Neutrophil (primary cell): ENCODE measurements at regions not wholly inside any gene's neighbourhood (a gene's known extent, or its start where the extent isn't known, plus 50 kb on each side); places are given as distances from the start of the nearest gene placed in this dataset.

Source experiments
- H3K27ac ChIP-seq: fragments of 200-600 bp; sonication (generic); 2 replicates; pipeline ENCODE4 v1.5.1; 2016; ENCODE audit warnings: mild to moderate bottlenecking, moderate library complexity
- H3K27me3 ChIP-seq: fragments of 200-600 bp; sonication (generic); 2 replicates; pipeline ENCODE4 v1.6.0; 2016; ENCODE audit warnings: mild to moderate bottlenecking
- H3K36me3 ChIP-seq: fragments of 200-600 bp; sonication (generic); 2 replicates; pipeline ENCODE4 v1.5.1; 2017
- H3K4me1 ChIP-seq, 2 experiments: fragments of 200-600 bp in 1 of 2; sonication (generic) in 1 of 2; 1 replicate in 1 of 2; 2 replicates in 1 of 2; pipeline versions ENCODE4 v1.5.1 to v1.6.1; 2013 to 2016; ENCODE audit warnings: low read depth in 1 of 2, low read length in 1 of 2, mild to moderate bottlenecking in 1 of 2, moderate library complexity in 1 of 2; ENCODE audit not compliant: control insufficient read depth in 1 of 2, insufficient read depth in 1 of 2
- H3K4me3 ChIP-seq, 2 experiments: fragments of 200-600 bp in 1 of 2; sonication (generic) in 1 of 2; 1 replicate in 1 of 2; 2 replicates in 1 of 2; pipeline ENCODE4 v1.5.1; 2013 to 2016; ENCODE audit warnings: low read depth in 1 of 2, low read length in 1 of 2, mild to moderate bottlenecking in 1 of 2, moderate library complexity in 1 of 2
- H3K9me3 ChIP-seq: fragments of 200-600 bp; sonication (generic); 2 replicates; pipeline ENCODE4 v1.5.1; 2016
- CTCF ChIP-seq: fragments of 200-600 bp; sonication (generic); IDR thresholded peaks from 2 replicates; pipeline ENCODE4 v1.5.1; 2016; ENCODE audit warnings: antibody characterized with exemption

GRCh38 chr9:38141746-38142591 lies 72.9 kb upstream of the SHB start:
- Histone ChIP-seq H3K4me3 (no peak overlapping the region), H3K27ac (no peak overlapping the region), H3K36me3 (no peaks in the 10 kb centered on the region), H3K27me3 (peaks cover 87% of the 10 kb centered on the region), H3K4me1 (no peaks in the 10 kb centered on the region), H3K9me3 (no peaks in the 10 kb centered on the region)
- TF ChIP-seq CTCF: no peak

GRCh38 chr9:38138276-38138675 lies 69.2 kb upstream of the SHB start:
- Histone ChIP-seq H3K36me3 (no peaks in the 10 kb centered on the region), H3K27me3 (peaks cover 82% of the 10 kb centered on the region), H3K9me3 (no peaks in the 10 kb centered on the region), H3K4me1 (no peaks in the 10 kb centered on the region), H3K27ac (no peak overlapping the region), H3K4me3 (no peak overlapping the region)
- no peak for TF ChIP-seq CTCF

- no peak overlapping the region for H3K4me3 ChIP-seq
- TF ChIP-seq CTCF: no peak
- no peaks in the 10 kb centered on the region for H3K36me3 ChIP-seq
- H3K27ac ChIP-seq: no peak overlapping the region
- H3K9me3 ChIP-seq: no peaks in the 10 kb centered on the region
- peaks cover 79% of the 10 kb centered on the region for H3K27me3 ChIP-seq
- H3K4me1 ChIP-seq: no peaks in the 10 kb centered on the region
These were observed 68.3 kb upstream of the SHB start for GRCh38 chr9:38137342-38137741.

GRCh38 chr9:38136386-38136785 lies 67.4 kb upstream of the SHB start:
- Histone ChIP-seq H3K36me3 (no peaks in the 10 kb centered on the region), H3K4me1 (no peaks in the 10 kb centered on the region), H3K4me3 (no peak overlapping the region), H3K9me3 (no peaks in the 10 kb centered on the region), H3K27ac (no peak overlapping the region), H3K27me3 (peaks cover 78% of the 10 kb centered on the region)
- no peak for TF ChIP-seq CTCF

- Histone ChIP-seq H3K36me3 (no peaks in the 10 kb centered on the region), H3K4me1 (no peaks in the 10 kb centered on the region), H3K27ac (no peak overlapping the region), H3K9me3 (no peaks in the 10 kb centered on the region), H3K27me3 (peaks cover 62% of the 10 kb centered on the region), H3K4me3 (no peak overlapping the region)
- no peak for TF ChIP-seq CTCF
These were observed 65.7 kb upstream of the SHB start for GRCh38 chr9:38134611-38135237.
